ENCODE measurements at regions not wholly inside any gene's neighbourhood (a gene's known extent, or its start where the extent isn't known, plus 50 kb on each side); places are given as distances from the start of the nearest gene placed in this dataset.

DNA sequence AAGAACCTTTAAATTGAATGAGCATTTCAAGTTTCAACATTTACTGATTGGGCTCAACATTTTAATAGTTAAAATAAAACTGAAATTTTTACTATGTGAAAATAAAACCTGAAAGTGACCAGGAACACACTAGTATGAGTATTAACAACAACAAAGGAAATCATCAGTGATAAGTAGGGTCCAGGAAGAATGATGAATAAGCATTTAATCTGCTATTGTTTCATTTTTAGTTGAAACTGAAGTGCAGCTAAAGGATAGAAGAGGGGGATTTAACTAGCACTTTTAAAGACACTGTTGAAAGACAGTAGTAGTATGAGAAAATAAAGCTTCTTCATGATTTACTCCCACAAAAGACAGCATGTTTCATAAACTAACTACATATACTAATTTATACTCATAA lies 250.9 kb upstream of the IPO5 start:
- Histone ChIP-seq H3K27ac (no peak overlapping the region), H3K4me3 (no peak overlapping the region)

- H3K27ac ChIP-seq, result no peak overlapping the region
These were observed 242.7 kb upstream of the IPO5 start for GRCh38 chr13:97710797-97711196.

DNA sequence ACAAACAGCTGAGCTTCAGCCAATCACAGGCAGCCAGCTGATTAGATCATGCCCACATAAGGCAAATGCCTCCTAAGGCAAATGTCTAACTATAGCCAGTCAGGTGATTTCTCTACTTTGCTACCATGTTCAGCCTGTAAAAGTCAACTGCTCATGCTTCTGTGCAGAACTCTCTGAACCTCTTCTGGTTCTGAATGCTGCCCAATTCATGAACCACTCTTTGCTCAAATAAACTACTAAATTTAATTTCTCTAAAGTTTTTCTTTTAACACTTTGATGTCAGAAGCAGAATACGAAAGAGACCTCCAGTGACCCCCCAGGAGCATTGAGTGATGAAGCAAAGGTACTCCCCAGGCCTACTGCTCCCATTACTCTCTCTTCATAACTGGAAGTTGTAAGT lies 240.7 kb upstream of the IPO5 start:
- no peak overlapping the region for H3K4me3 ChIP-seq
- H3K27ac ChIP-seq, result no peak overlapping the region

More at GRCh38 chr13:97710797-97711196, 242.7 kb upstream of the IPO5 start:
- no peak overlapping the region for H3K4me3 ChIP-seq

DNA sequence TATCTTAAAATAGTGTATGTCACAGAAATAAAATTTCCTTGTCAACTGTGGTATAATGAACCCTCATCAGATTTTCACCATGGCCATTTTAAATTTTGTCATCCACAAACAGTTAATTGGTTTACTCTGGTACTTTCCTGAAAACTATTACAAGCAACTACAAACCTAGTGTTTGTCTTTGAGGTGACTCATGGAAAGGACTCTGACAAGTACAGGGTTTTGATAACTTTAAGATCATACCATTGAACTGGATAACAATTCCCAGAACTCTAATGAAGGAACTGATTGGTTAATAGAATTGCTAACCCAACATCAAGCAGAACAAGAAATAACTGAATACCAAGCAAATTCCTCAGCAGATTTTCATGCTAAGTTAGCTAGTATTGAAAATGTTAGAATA lies 237.7 kb upstream of the IPO5 start:
- no peak overlapping the region for H3K27ac ChIP-seq
- no peak overlapping the region for H3K4me3 ChIP-seq

- no peak overlapping the region for H3K27ac ChIP-seq
- no peak overlapping the region for H3K4me3 ChIP-seq
These were observed 236.7 kb upstream of the IPO5 start for GRCh38 chr13:97716746-97717145.

DNA sequence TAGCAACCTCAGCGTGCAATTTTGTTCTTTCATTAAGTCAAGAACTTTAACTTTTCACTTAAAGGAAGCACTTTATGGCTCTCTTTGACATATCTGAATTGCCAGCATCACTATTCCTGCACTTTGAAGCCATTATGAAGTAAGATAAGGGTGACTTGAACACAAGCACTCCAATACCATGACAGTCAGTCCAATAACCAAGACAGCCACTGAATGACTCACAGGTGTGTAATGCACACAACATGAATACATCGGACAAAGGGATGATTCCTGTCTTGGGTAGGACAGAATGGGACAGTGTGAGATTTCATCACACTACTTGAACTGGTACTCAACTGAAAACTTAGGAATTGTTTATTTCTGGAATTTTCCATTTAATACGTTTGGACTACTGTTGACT lies 233.7 kb upstream of the IPO5 start:
- Histone ChIP-seq H3K4me3 (no peak overlapping the region), H3K27ac (no peak overlapping the region)

DNA sequence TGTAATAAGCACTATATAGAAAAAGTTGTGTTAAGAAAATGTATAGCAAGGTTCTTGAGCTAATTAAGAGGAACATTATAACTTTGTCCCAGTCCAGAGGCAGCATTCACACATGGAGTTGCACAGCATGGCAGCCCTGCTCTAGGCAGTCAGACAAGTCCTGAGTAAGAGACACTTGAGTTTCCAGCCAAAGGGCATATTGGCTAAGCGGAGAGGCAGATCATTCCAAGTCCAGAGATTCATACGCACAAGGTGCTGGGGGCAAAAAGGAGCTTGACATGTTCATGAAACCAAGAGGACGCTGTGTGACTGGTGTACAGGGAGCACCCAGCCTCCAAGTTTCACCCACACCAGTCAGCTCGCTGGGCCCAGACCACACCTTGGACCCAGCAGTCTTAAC lies 232.6 kb upstream of the IPO5 start:
- no peak overlapping the region for H3K4me3 ChIP-seq
- H3K27ac ChIP-seq, result no peak overlapping the region

GRCh38 chr13:97723655-97724054 lies 229.8 kb upstream of the IPO5 start:
- Histone ChIP-seq H3K27ac (no peak overlapping the region), H3K4me3 (no peak overlapping the region)

DNA sequence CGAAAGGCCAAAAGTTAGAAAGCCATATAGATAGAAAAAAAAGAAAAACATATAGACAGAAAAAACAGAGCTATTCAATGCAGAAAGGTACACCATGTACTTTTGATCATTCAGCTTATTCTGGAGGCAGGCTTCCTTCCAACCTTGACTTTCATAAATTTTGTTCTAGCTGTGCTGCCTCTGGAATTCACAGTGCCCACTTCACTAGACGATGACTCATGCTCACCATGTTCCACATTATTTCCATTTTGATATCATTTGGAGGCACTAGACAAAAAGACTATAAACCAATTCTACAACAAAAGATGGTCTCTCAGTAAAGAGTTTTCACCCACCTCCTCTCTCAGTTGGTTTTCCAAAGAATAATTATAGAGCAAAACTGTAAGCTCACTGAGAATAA lies 229.0 kb upstream of the IPO5 start:
- Histone ChIP-seq H3K27ac (no peak overlapping the region), H3K4me3 (no peak overlapping the region)

- no peak overlapping the region for H3K4me3 ChIP-seq
- H3K27ac ChIP-seq, result no peak overlapping the region
These were observed 226.7 kb upstream of the IPO5 start for GRCh38 chr13:97726664-97727280.

- Histone ChIP-seq H3K27ac (no peak overlapping the region), H3K4me3 (no peak overlapping the region)
These were observed 225.5 kb upstream of the IPO5 start for GRCh38 chr13:97727991-97728390.

- no peak overlapping the region for H3K4me3 ChIP-seq
These were observed 217.0 kb upstream of the IPO5 start for GRCh38 chr13:97736436-97736835.

DNA sequence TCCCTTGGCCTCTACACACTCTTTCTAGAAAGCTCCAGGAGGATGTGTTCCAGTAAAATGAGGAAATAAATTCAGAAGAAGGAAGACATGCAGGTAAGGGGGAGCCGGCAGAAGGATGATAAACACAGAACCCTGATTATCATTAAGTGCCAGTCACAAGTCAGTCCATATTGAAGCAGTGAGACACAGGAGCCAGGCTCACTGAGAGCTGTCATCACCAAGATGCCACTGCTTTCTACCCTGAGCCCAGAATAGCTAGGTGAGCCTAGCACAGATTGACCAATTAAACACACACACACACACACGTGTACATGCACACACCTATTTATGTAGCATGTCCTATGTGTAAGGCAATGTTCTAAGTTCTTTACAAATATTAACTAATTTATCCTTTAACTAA lies 211.4 kb upstream of the IPO5 start:
- H3K27ac ChIP-seq, result no peak overlapping the region
- no peak overlapping the region for H3K4me3 ChIP-seq

More at GRCh38 chr13:97736436-97736835, 217.0 kb upstream of the IPO5 start:
- no peak overlapping the region for H3K27ac ChIP-seq

DNA sequence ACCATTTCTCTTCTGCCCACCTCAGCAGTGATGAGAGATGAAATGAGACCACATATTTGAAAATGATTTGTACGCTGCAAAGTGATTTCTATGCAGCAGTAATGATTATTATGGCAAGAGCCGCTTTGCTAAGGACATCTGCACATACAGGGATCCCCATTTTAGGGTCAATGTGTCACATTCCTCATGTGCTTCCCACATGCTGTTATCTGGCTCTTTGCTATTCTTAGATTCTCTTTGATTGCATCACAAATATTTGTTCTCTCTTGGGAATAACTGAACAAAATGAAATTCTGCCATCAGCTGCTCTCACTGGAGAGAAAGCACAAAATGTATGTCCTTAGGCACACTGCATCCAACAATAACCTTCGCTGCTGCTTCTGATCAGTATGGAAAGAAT lies 209.5 kb upstream of the IPO5 start:
- no peak overlapping the region for H3K27ac ChIP-seq
- no peak overlapping the region for H3K4me3 ChIP-seq

- H3K27ac ChIP-seq, result no peak overlapping the region
- H3K4me3 ChIP-seq, result no peak overlapping the region
These were observed 206.8 kb upstream of the IPO5 start for GRCh38 chr13:97746649-97747048.

DNA sequence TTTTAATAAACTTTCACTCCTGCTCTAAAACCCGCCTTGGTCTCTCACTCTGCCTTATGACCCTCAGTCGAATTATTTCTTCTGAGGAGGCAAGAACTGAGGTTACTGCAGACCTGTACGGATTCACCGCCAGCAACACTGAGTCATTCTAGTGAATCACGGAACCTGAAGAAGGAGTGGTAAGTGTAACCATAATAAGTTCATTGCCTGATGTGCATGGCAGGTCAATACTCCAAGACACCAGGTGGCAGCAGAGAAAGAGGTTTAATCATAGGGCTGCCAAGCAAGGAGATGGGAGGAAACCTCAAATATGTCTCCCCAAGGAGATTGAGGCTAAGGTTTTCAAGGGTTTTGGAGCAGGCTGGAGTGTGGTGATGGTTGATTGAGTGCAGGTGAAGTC lies 204.3 kb upstream of the IPO5 start:
- H3K4me3 ChIP-seq, result no peak overlapping the region
- no peak overlapping the region for H3K27ac ChIP-seq

DNA sequence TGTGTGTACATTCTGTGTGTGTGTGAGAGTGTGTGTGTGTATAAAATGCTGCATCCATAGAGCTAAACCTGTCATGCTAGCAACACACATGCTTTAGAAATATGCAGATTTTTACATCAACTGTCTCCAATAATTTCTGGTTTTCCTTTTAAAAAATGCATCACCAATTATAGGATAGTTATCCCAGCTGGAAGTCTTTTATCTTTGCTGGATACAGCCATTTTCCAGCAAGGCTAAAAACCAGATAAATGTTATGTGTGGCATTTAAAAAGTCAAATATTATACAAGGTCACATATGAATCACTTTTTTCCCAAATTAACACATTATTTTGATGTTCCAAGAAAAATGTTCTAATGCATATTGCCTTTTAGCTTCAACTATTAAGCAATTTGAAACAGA lies 202.0 kb upstream of the IPO5 start:
- Histone ChIP-seq H3K4me3 (no peak overlapping the region), H3K27ac (no peak overlapping the region)

GRCh38 chr13:97752961-97753668 lies 200.4 kb upstream of the IPO5 start:
- Histone ChIP-seq H3K27ac (no peak overlapping the region), H3K4me3 (no peak overlapping the region)

- no peak overlapping the region for H3K4me3 ChIP-seq
- no peak overlapping the region for H3K27ac ChIP-seq
These were observed 199.4 kb upstream of the IPO5 start for GRCh38 chr13:97753942-97754670.

- Histone ChIP-seq H3K4me3 (no peak overlapping the region), H3K27ac (no peak overlapping the region)
These were observed 195.7 kb upstream of the IPO5 start for GRCh38 chr13:97757807-97758206.

DNA sequence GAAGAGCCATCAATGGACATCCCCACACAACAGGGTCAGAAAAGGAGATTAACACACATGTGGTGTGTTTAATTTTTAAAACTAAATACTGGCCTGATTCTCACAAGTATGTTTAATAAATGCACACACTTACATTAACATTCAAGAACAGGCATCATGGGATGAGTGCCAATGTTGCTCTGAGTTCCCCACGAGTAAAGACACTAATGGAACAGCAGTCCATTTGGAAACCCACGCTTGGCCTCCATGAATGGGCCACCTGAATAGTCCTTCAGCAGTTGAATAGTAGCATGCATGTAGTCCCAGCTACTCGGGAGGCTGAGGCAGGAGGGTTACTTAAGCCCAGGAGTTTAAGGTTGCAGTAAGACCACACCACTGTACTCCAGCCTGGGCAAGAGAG lies 195.2 kb upstream of the IPO5 start:
- no peak overlapping the region for H3K4me3 ChIP-seq
- no peak overlapping the region for H3K27ac ChIP-seq
